ENCODE measurements at regions not wholly inside any gene's neighbourhood (a gene's known extent, or its start where the extent isn't known, plus 50 kb on each side); places are given as distances from the start of the nearest gene placed in this dataset.

- no TSS peak for BruUV-seq (replicated peaks)
- Histone ChIP-seq H3K4me2 (ENCODE audit: control insufficient read depth, insufficient read depth) (no peak overlapping the region), H3K4me1 (ENCODE audit: control insufficient read depth, insufficient read depth, low read length) (no peaks in the 10 kb centered on the region), H3K36me3 (ENCODE audit: control insufficient read depth in 2 of 2, insufficient read depth in 2 of 2, low read length in 1 of 2) (no peaks in the 10 kb centered on the region), H3K4me3 (no peak overlapping the region), H3K27me3 (replicated peaks in 1 of 2; ENCODE audit: control insufficient read depth in 2 of 2, insufficient read depth in 2 of 2, low read length in 1 of 2) (no peaks in the 10 kb centered on the region), H3K79me2 (ENCODE audit: control insufficient read depth, insufficient read depth, low read length) (no peaks in the 10 kb centered on the region), H4K20me1 (ENCODE audit: control insufficient read depth, insufficient read depth) (no peaks in the 10 kb centered on the region), H3K9me3 (replicated peaks; ENCODE audit: control insufficient read depth, insufficient read depth, low read length) (no peaks in the 10 kb centered on the region; the same call in 2 of the 3 replicates), H3K27ac (ENCODE audit: control insufficient read depth, insufficient read depth) (no peak overlapping the region), H3K9ac (ENCODE audit: control insufficient read depth, insufficient read depth, low read length) (no peak overlapping the region), H2AFZ (ENCODE audit: control insufficient read depth, low read depth, low read length) (no peak overlapping the region)
- ATAC-seq (no peak), FAIRE-seq (no peak), DNase-seq (ENCODE audit: low read depth, low spot score) (no peak)
- in situ Hi-C loops (cut with MboI), result no loop called here
- ChIA-PET POLR2A (no interaction called here), CTCF (interaction anchor here (1.1 kb wide), 1 partner anchor 540 kb away, joined by 3 read pairs; no protein-coding TSS in a partner anchor), RAD21 (ENCODE audit: unreplicated experiment) (no interaction called here), SMC1A (ENCODE audit: uncharacterized antibody, unreplicated experiment) (interaction anchor here (0.6 to 0.9 kb wide), 2 partner anchors 18 to 412 kb away, joined by 3 read pairs; no protein-coding TSS in a partner anchor)
- intact Hi-C loops (cut with micrococcal nuclease; ENCODE audit: unreplicated experiment), result no loop called here
- WGBS (ENCODE audit: insufficient coverage, insufficient replicate concordance, low lambda C conversion rate, missing lambda C conversion rate), result 38% methylated on average over 8 of the region's 8 CpGs
- TF ChIP-seq NRF1 (conservative IDR thresholded peaks at IDR 0.05; ENCODE audit: low read depth, low read length) (no peak), SPI1 (IDR thresholded peaks at IDR 0.05; ENCODE audit: borderline replicate concordance, insufficient read depth, low read depth, low read length) (no peak), ZBED1 (IDR thresholded peaks at IDR 0.05; ENCODE audit: borderline replicate concordance) (no peak), POLR2AphosphoS5 (IDR thresholded peaks at IDR 0.05; ENCODE audit: low read length) (no peak)
These were observed 247.6 kb upstream of the TSHZ2 start for GRCh38 chr20:52724541-52724940.

- Histone ChIP-seq H3K4me1 (ENCODE audit: control insufficient read depth, insufficient read depth, low read length) (no peaks in the 10 kb centered on the region), H2AFZ (ENCODE audit: control insufficient read depth, low read depth, low read length) (no peak overlapping the region), H3K9me3 (replicated peaks; ENCODE audit: control insufficient read depth, insufficient read depth, low read length) (no peaks in the 10 kb centered on the region; the same call in 2 of the 3 replicates), H3K4me3 (no peak overlapping the region), H3K9ac (ENCODE audit: control insufficient read depth, insufficient read depth, low read length) (no peak overlapping the region), H3K36me3 (ENCODE audit: control insufficient read depth in 2 of 2, insufficient read depth in 2 of 2, low read length in 1 of 2) (no peaks in the 10 kb centered on the region), H3K79me2 (ENCODE audit: control insufficient read depth, insufficient read depth, low read length) (no peaks in the 10 kb centered on the region), H4K20me1 (ENCODE audit: control insufficient read depth, insufficient read depth) (no peaks in the 10 kb centered on the region), H3K27me3 (replicated peaks in 1 of 2; ENCODE audit: control insufficient read depth in 2 of 2, insufficient read depth in 2 of 2, low read length in 1 of 2) (no peaks in the 10 kb centered on the region), H3K27ac (ENCODE audit: control insufficient read depth, insufficient read depth) (no peak overlapping the region), H3K4me2 (ENCODE audit: control insufficient read depth, insufficient read depth) (no peak overlapping the region)
- SMC1A ChIA-PET (ENCODE audit: uncharacterized antibody, unreplicated experiment), result interaction anchor here (0.7 kb wide), 1 partner anchor 19 kb away, joined by 3 read pairs; no protein-coding TSS in a partner anchor
- in situ Hi-C loops (cut with MboI), result no loop called here
- no TSS peak for BruUV-seq (replicated peaks)
- no peak for DNase-seq (ENCODE audit: low read depth, low spot score)
- intact Hi-C loops (cut with micrococcal nuclease; ENCODE audit: unreplicated experiment), result no loop called here
- CTCF ChIA-PET, result interaction anchor here (1.6 kb wide), 1 partner anchor 13 kb away, joined by 3 read pairs; no protein-coding TSS in a partner anchor
- POLR2A ChIA-PET, result no interaction called here
- 34% methylated on average over 4 of the region's 4 CpGs for WGBS (ENCODE audit: insufficient coverage, insufficient replicate concordance, low lambda C conversion rate, missing lambda C conversion rate)
- RAD21 ChIA-PET (ENCODE audit: unreplicated experiment), result no interaction called here
- no peak for FAIRE-seq
- ATAC-seq, result no peak
- TF ChIP-seq NFYA (IDR thresholded peaks at IDR 0.05; ENCODE audit: borderline replicate concordance, low read depth, low read length) (no peak), RFX5 (IDR thresholded peaks at IDR 0.05; ENCODE audit: low read depth, low read length) (no peak), NR2C2 (IDR thresholded peaks at IDR 0.05; ENCODE audit: borderline replicate concordance, control insufficient read depth, insufficient read length, low read depth) (no peak), TCF12 (IDR thresholded peaks at IDR 0.05; ENCODE audit: low read depth, low read length) (no peak), EZH2 (IDR thresholded peaks at IDR 0.05; ENCODE audit: borderline replicate concordance, control insufficient read depth, low read depth, low read length) (no peak), CREB1 (IDR thresholded peaks at IDR 0.05; ENCODE audit: low read depth) (no peak), RELB (IDR thresholded peaks at IDR 0.05; ENCODE audit: low read depth) (no peak), ZBTB11 (CRISPR knock-in tag; IDR thresholded peaks at IDR 0.05) (no peak)
These were observed 249.1 kb upstream of the TSHZ2 start for GRCh38 chr20:52722926-52723688.

Data from GM12878 (cell line).